Mesothelial cell of epicardium (in vitro differentiated cells): ENCODE measurements at regions not wholly inside any gene's neighbourhood (a gene's known extent, or its start where the extent isn't known, plus 50 kb on each side); places are given as distances from the start of the nearest gene placed in this dataset.

Experiments
- DNase-seq, 2 experiments: peaks; one replicate each; pipeline ENCODE4 v3.0.0; 2021; ENCODE audit warnings: low spot score in 2 of 2; ENCODE audit not compliant: unreplicated experiment in 2 of 2
- H3K27ac Mint-ChIP-seq: 2 replicates; pipeline ENCODE4 v1.8.0; 2021; ENCODE audit warnings: mixed read lengths
- H3K27me3 Mint-ChIP-seq: 2 replicates; pipeline ENCODE4 v1.8.0; 2021; ENCODE audit warnings: low read depth, mixed read lengths
- H3K36me3 Mint-ChIP-seq: 2 replicates; pipeline ENCODE4 v1.8.0; 2021; ENCODE audit warnings: mixed read lengths
- H3K4me1 Mint-ChIP-seq: 2 replicates; pipeline ENCODE4 v1.8.0; 2021; ENCODE audit warnings: mixed read lengths
- H3K4me3 Mint-ChIP-seq: 2 replicates; pipeline ENCODE4 v1.8.0; 2021; ENCODE audit warnings: mild to moderate bottlenecking, moderate library complexity, mixed read lengths
- H3K9me3 Mint-ChIP-seq: 2 replicates; pipeline ENCODE4 v1.8.0; 2021; ENCODE audit warnings: mixed read lengths
- TF ChIP-seq, protein P1 (sequence below): fragments of 200-600 bp; sonication (generic); IDR thresholded peaks from one replicate; pipeline ENCODE4 v1.5.0; 2021; ENCODE audit warnings: antibody characterized with exemption; ENCODE audit not compliant: unreplicated experiment

- H3K36me3 Mint-ChIP-seq, result no peaks in the 10 kb centered on the region
- H3K27me3 Mint-ChIP-seq, result no peaks in the 10 kb centered on the region
- TF ChIP-seq, protein P1, sequence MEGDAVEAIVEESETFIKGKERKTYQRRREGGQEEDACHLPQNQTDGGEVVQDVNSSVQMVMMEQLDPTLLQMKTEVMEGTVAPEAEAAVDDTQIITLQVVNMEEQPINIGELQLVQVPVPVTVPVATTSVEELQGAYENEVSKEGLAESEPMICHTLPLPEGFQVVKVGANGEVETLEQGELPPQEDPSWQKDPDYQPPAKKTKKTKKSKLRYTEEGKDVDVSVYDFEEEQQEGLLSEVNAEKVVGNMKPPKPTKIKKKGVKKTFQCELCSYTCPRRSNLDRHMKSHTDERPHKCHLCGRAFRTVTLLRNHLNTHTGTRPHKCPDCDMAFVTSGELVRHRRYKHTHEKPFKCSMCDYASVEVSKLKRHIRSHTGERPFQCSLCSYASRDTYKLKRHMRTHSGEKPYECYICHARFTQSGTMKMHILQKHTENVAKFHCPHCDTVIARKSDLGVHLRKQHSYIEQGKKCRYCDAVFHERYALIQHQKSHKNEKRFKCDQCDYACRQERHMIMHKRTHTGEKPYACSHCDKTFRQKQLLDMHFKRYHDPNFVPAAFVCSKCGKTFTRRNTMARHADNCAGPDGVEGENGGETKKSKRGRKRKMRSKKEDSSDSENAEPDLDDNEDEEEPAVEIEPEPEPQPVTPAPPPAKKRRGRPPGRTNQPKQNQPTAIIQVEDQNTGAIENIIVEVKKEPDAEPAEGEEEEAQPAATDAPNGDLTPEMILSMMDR, result no peak
- H3K27ac Mint-ChIP-seq, result no peak overlapping the region
- H3K9me3 Mint-ChIP-seq, result no peaks in the 10 kb centered on the region
- H3K4me3 Mint-ChIP-seq, result no peak overlapping the region
- no peak for DNase-seq
- peaks cover 53% of the 10 kb centered on the region for H3K4me1 Mint-ChIP-seq
Measured at GRCh38 chr5:168002116-168002515, 289.3 kb upstream of the WWC1 start.

GRCh38 chr5:168005093-168005492 lies 286.4 kb upstream of the WWC1 start:
- H3K9me3 Mint-ChIP-seq, result no peaks in the 10 kb centered on the region
- TF ChIP-seq, protein P1, result no peak
- H3K27ac Mint-ChIP-seq, result no peak overlapping the region
- no peaks in the 10 kb centered on the region for H3K27me3 Mint-ChIP-seq
- no peak for DNase-seq
- H3K4me1 Mint-ChIP-seq, result peaks cover 59% of the 10 kb centered on the region
- no peaks in the 10 kb centered on the region for H3K36me3 Mint-ChIP-seq
- no peak overlapping the region for H3K4me3 Mint-ChIP-seq

- H3K4me3 Mint-ChIP-seq, result no peak overlapping the region
- TF ChIP-seq, protein P1, result no peak
- H3K27ac Mint-ChIP-seq, result no peak overlapping the region
- peaks cover 3% of the 10 kb centered on the region for H3K27me3 Mint-ChIP-seq
- H3K36me3 Mint-ChIP-seq, result no peaks in the 10 kb centered on the region
- no peaks in the 10 kb centered on the region for H3K9me3 Mint-ChIP-seq
- DNase-seq, result no peak
- peaks cover 67% of the 10 kb centered on the region for H3K4me1 Mint-ChIP-seq
Measured at GRCh38 chr5:168005936-168006335, 285.5 kb upstream of the WWC1 start.

- DNase-seq, result no peak
- H3K4me1 Mint-ChIP-seq, result peaks cover 64% of the 10 kb centered on the region
- no peaks in the 10 kb centered on the region for H3K9me3 Mint-ChIP-seq
- H3K27me3 Mint-ChIP-seq, result peaks cover 3% of the 10 kb centered on the region
- TF ChIP-seq, protein P1, result no peak
- no peaks in the 10 kb centered on the region for H3K36me3 Mint-ChIP-seq
- H3K27ac Mint-ChIP-seq, result peak overlapping the region; percentile 60
- H3K4me3 Mint-ChIP-seq, result no peak overlapping the region
Measured at GRCh38 chr5:168006456-168007130, 284.9 kb upstream of the WWC1 start.

DNA sequence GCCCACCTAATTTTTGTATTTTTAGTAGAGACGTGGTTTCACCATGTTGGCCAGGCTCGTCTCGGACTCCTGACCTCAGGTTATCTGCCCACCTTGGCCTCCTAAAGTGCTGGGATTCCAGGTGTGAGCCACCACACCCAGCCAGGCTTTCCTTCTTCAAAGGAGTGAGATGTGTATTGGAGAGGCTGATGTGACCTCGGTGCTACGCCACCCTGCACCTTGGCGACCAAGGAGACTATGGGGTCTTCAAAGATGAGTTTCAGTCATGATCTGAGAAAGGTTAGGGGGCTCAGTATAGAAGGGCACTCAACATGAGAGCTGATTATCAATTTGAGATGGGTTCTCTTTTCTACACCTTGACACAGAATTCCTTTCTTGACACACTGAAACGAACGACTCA lies 284.2 kb upstream of the WWC1 start:
- no peak overlapping the region for H3K4me3 Mint-ChIP-seq
- DNase-seq, result no peak
- TF ChIP-seq, protein P1, result no peak
- peaks cover 3% of the 10 kb centered on the region for H3K27me3 Mint-ChIP-seq
- peaks cover 61% of the 10 kb centered on the region for H3K4me1 Mint-ChIP-seq
- no peaks in the 10 kb centered on the region for H3K36me3 Mint-ChIP-seq
- H3K27ac Mint-ChIP-seq, result no peak overlapping the region
- no peaks in the 10 kb centered on the region for H3K9me3 Mint-ChIP-seq
